IMR-90 (cell line): ENCODE measurements at regions not wholly inside any gene's neighbourhood (a gene's known extent, or its start where the extent isn't known, plus 50 kb on each side); places are given as distances from the start of the nearest gene placed in this dataset.
A peak's percentile ranks its signal among the peaks of the same experiment; 100 is the strongest.

Experiments
- ATAC-seq: fragments of 200-7000 bp; cut with Tn5 transposase; 2 replicates; pipeline ENCODE4 v1.9.1; 2020; ENCODE audit warnings: low read depth, mild to moderate bottlenecking, moderate library complexity
- BruUV-seq: library from RNA; stranded (reverse); fragments of 400-500 nt; replicated peaks from 2 replicates; lab custom pipeline; 2021; lab: Mats Ljungman, UMichigan
- CTCF ChIA-PET: fragments of 300-600 bp; formaldehyde crosslinking; extraction: SDS; loops from one replicate; lab custom pipeline; 2021; ENCODE audit warnings: antibody characterized with exemption; lab: Yijun Ruan, JAX
- POLR2A ChIA-PET: fragments of 300-600 bp; sonication (Branson Sonifier 250); formaldehyde crosslinking; loops from one replicate; lab custom pipeline; 2022; ENCODE audit warnings: antibody characterized with exemption; ENCODE audit not compliant: unreplicated experiment; lab: Charles Lee
- DNase-seq: peaks from one replicate; pipeline ENCODE4 v3.0.0; 2013
- H2AFZ ChIP-seq: replicated peaks from 2 replicates; pipeline ENCODE3; 2013; ENCODE audit warnings: low read length, mild to moderate bottlenecking; ENCODE audit not compliant: poor library complexity
- H2AK5ac ChIP-seq: 2 replicates; pipeline ENCODE4 v1.6.1; 2013; ENCODE audit warnings: low read depth, low read length, inconsistent platforms
- H2AK9ac ChIP-seq: replicated peaks from 2 replicates; pipeline ENCODE3; 2013; ENCODE audit warnings: mild to moderate bottlenecking, low read depth, low read length, moderate library complexity; ENCODE audit not compliant: poor library complexity
- H2BK120ac ChIP-seq: 2 replicates; pipeline ENCODE4 v1.6.1; 2013; ENCODE audit warnings: low read depth, low read length, inconsistent platforms
- H2BK15ac ChIP-seq: 3 replicates; pipeline ENCODE4 v1.6.1; 2013; ENCODE audit warnings: low read depth, low read length, inconsistent platforms
- H2BK20ac ChIP-seq: 2 replicates; pipeline ENCODE4 v1.6.1; 2013; ENCODE audit warnings: low read depth, mild to moderate bottlenecking, inconsistent platforms, low read length, moderate library complexity
- H2BK5ac ChIP-seq: 2 replicates; pipeline ENCODE4 v1.6.1; 2013; ENCODE audit warnings: mild to moderate bottlenecking, low read depth, low read length, inconsistent platforms; ENCODE audit not compliant: poor library complexity, severe bottlenecking
- H3K14ac ChIP-seq: replicated peaks from 2 replicates; pipeline ENCODE4 v1.6.1; 2013; ENCODE audit warnings: low read depth, low read length, inconsistent platforms
- H3K18ac ChIP-seq: 2 replicates; pipeline ENCODE4 v1.6.1; 2013; ENCODE audit warnings: low read depth, low read length, control low read depth
- H3K23ac ChIP-seq: 2 replicates; pipeline ENCODE4 v1.6.1; 2013; ENCODE audit warnings: low read depth, low read length, inconsistent platforms
- H3K27ac ChIP-seq: 2 replicates; pipeline ENCODE4 v1.5.1; 2013; ENCODE audit warnings: mild to moderate bottlenecking, control low read depth, low read length; ENCODE audit not compliant: insufficient read depth
- H3K27me3 ChIP-seq: 2 replicates; pipeline ENCODE4 v1.6.1; 2013; ENCODE audit warnings: low read length; ENCODE audit not compliant: control insufficient read depth, insufficient read depth
- H3K36me3 ChIP-seq: 2 replicates; pipeline ENCODE4 v1.6.1; 2013; ENCODE audit warnings: low read length, mixed read lengths; ENCODE audit not compliant: control insufficient read depth, insufficient read depth
- H3K4ac ChIP-seq: 2 replicates; pipeline ENCODE4 v1.6.1; 2013; ENCODE audit warnings: low read depth, low read length, inconsistent platforms
- H3K4me1 ChIP-seq: 2 replicates; pipeline ENCODE4 v1.6.1; 2013; ENCODE audit warnings: low read length, mixed read lengths; ENCODE audit not compliant: control insufficient read depth, insufficient read depth
- H3K4me2 ChIP-seq: 2 replicates; pipeline ENCODE4 v1.6.1; 2013; ENCODE audit warnings: low read depth, mild to moderate bottlenecking, control low read depth, low read length, moderate library complexity
- H3K4me3 ChIP-seq: 2 replicates; pipeline ENCODE4 v1.5.1; 2013; ENCODE audit warnings: low read depth, mild to moderate bottlenecking, control low read depth, low read length, moderate library complexity; ENCODE audit not compliant: insufficient read depth
- H3K56ac ChIP-seq: 2 replicates; pipeline ENCODE4 v1.6.1; 2013; ENCODE audit warnings: low read length, inconsistent platforms; ENCODE audit not compliant: insufficient read depth; ENCODE audit errors: extremely low read depth
- H3K79me1 ChIP-seq, 2 experiments: 2 replicates each; pipeline ENCODE4 v1.6.1; 2013; ENCODE audit warnings: low read length in 2 of 2, inconsistent platforms in 1 of 2, low read depth in 1 of 2
- H3K9ac ChIP-seq: 2 replicates; pipeline ENCODE4 v1.6.1; 2013; ENCODE audit warnings: low read depth, low read length, control low read depth
- H3K9me1 ChIP-seq: 2 replicates; pipeline ENCODE4 v1.6.1; 2013; ENCODE audit warnings: low read length, inconsistent platforms; ENCODE audit not compliant: insufficient read depth
- H3K9me3 ChIP-seq: 2 replicates; pipeline ENCODE4 v1.6.1; 2013; ENCODE audit warnings: low read length; ENCODE audit not compliant: control insufficient read depth, insufficient read depth
- H4K20me1 ChIP-seq: 2 replicates; pipeline ENCODE4 v1.6.1; 2013; ENCODE audit warnings: low read length, inconsistent platforms; ENCODE audit not compliant: insufficient read depth
- H4K5ac ChIP-seq: 2 replicates; pipeline ENCODE4 v1.6.1; 2013; ENCODE audit warnings: mild to moderate bottlenecking, low read depth, low read length, control low read depth
- H4K8ac ChIP-seq, 2 experiments: 2 replicates each; pipeline ENCODE4 v1.6.1; 2013; ENCODE audit warnings: low read depth in 2 of 2, low read length in 2 of 2, control low read depth in 1 of 2, inconsistent platforms in 1 of 2
- H4K91ac ChIP-seq: 2 replicates; pipeline ENCODE4 v1.6.1; 2013; ENCODE audit warnings: low read depth, low read length, inconsistent platforms; ENCODE audit not compliant: insufficient read depth
- CEBPB ChIP-seq: IDR thresholded peaks from 2 replicates; pipeline ENCODE4 v1.6.1; 2012; ENCODE audit warnings: low read depth, low read length, improper control_type of control experiment
- CHD1 ChIP-seq: IDR thresholded peaks from 2 replicates; pipeline ENCODE4 v1.6.1; 2012; ENCODE audit warnings: low read depth, low read length, improper control_type of control experiment
- CTCF ChIP-seq: conservative IDR thresholded peaks from 2 replicates; pipeline ENCODE4 v1.5.1; 2012; ENCODE audit warnings: mild to moderate bottlenecking, low read depth, low read length, improper control_type of control experiment
- FOS ChIP-seq: fragments of 150-350 bp; IDR thresholded peaks from 2 replicates; pipeline ENCODE4 v1.6.1; 2016; ENCODE audit warnings: low read depth, low read length
- MAZ ChIP-seq: IDR thresholded peaks from 2 replicates; pipeline ENCODE4 v1.6.1; 2012; ENCODE audit warnings: low read depth, mild to moderate bottlenecking, low read length, improper control_type of control experiment, moderate library complexity, borderline replicate concordance
- MXI1 ChIP-seq: IDR thresholded peaks from 2 replicates; pipeline ENCODE4 v1.6.1; 2012; ENCODE audit warnings: low read depth, mild to moderate bottlenecking, low read length, moderate library complexity, borderline replicate concordance
- POLR2A ChIP-seq: IDR thresholded peaks from 2 replicates; pipeline ENCODE4 v1.6.1; 2012; ENCODE audit warnings: mild to moderate bottlenecking, low read depth, low read length
- RAD21 ChIP-seq: IDR thresholded peaks from 2 replicates; pipeline ENCODE4 v1.6.1; 2012; ENCODE audit warnings: low read length, improper control_type of control experiment
- RCOR1 ChIP-seq: IDR thresholded peaks from 2 replicates; pipeline ENCODE4 v1.6.1; 2012; ENCODE audit warnings: mild to moderate bottlenecking, low read length, improper control_type of control experiment; ENCODE audit not compliant: insufficient replicate concordance
- SMC3 ChIP-seq: fragments of 150-350 bp; IDR thresholded peaks from 2 replicates; pipeline ENCODE4 v1.6.1; 2016; ENCODE audit warnings: low read depth, mild to moderate bottlenecking, antibody characterized with exemption, low read length, moderate library complexity
- USF2 ChIP-seq: fragments of 150-350 bp; IDR thresholded peaks from 2 replicates; pipeline ENCODE4 v1.6.1; 2017; ENCODE audit warnings: mild to moderate bottlenecking, antibody characterized with exemption, low read length, low read depth
- WGBS, 2 experiments: methylation state at CpG; one replicate each; pipeline versions ENCODE4 v1.1.5 to v1.1.7; 2013; ENCODE audit warnings: missing lambda C conversion rate in 2 of 2; ENCODE audit not compliant: insufficient read length in 1 of 2; ENCODE audit errors: extremely low coverage in 2 of 2; 5-methylcytosine and 5-hydroxymethylcytosine counted together
- dilution Hi-C: fragments of 300-500 bp; cut with HindIII; formaldehyde crosslinking; loops from one replicate; pipeline ENCODE4 v1.14.3; 2018; ENCODE audit warnings: low sequenced_read_pairs; ENCODE audit not compliant: unreplicated experiment
- in situ Hi-C: fragments of 300-500 bp; cut with MboI; formaldehyde crosslinking; loops from 3 replicates; pipeline ENCODE4 v1.14.3; 2019; ENCODE audit warnings: low sequenced_read_pairs, inconsistent platforms, mixed read lengths
- intact Hi-C: fragments of 100-400 bp; cut with micrococcal nuclease; formaldehyde crosslinking; loops from 2 replicates; pipeline ENCODE4 v1.10.0; 2022
- TF ChIP-seq, protein P1 (sequence below): fragments of 150-350 bp; IDR thresholded peaks from 2 replicates; pipeline ENCODE4 v1.6.1; 2016; ENCODE audit warnings: low read depth, mild to moderate bottlenecking, low read length, moderate library complexity, borderline replicate concordance

DNA sequence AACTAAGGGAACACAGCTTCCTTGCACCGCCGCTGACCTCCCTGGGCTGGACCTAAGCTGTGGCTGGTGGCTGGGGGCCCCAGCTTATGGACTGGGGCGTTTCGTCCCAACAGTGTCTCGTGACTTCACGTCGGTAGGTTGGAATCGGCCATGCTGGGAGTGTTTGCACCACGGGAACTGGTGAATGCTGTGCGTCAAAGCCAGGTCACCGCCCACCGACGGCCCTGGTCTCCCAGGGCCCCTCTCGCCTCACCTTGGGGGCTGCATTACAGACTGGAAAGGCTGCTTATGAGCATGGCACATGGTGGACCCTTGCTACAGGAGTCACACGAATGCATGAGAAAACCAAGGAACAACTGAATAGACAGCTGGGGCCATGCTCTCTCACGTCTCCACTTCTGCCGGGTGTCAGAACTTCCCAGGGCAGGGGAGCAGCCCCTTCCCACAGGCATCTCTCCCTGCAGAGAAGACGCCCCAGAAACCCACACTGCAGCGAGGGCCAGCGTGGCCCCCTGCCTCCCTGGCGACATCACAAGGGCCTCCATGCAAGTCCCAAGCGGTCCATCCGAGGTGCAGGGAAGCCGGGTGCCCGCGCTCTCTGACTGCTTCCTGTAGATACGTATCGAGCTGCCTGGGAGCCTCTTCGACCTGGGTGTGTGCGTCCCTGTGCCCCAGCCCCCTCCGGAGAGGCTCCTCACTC, 81.7 kb downstream of the SIK1 start:
- Histone ChIP-seq H3K23ac (no peak overlapping the region), H4K8ac (peak overlapping the region; percentile 22 to 75; a peak in 2 of 4 replicates), H2BK15ac (no peak overlapping the region), H3K27ac (no peak overlapping the region; the same call in 1 of the 2 replicates), H3K4ac (peak overlapping the region; percentile 47), H2AK9ac (peak overlapping the region; percentile 71), H3K9me3 (no peaks in the 10 kb centered on the region), H2BK20ac (0 out of 2 replicates have a peak overlapping the region, but pooled peaks have one; percentile 22), H2BK5ac (no peak overlapping the region), H3K79me1 (no peaks in the 10 kb centered on the region), H3K4me3 (no peak overlapping the region), H3K56ac (no peak overlapping the region), H3K9me1 (peaks cover 11% of the 10 kb centered on the region), H3K9ac (no peak overlapping the region), H3K18ac (no peak overlapping the region; the same call in 1 of the 2 replicates), H3K36me3 (no peaks in the 10 kb centered on the region), H2BK120ac (no peak overlapping the region; the same call in 1 of the 2 replicates), H3K27me3 (no peaks in the 10 kb centered on the region; the same call in 1 of the 2 replicates), H3K4me2 (no peak overlapping the region), H2AK5ac (peak overlapping the region; percentile 77), H4K5ac (no peak overlapping the region), H4K20me1 (no peaks in the 10 kb centered on the region), H4K91ac (peak overlapping the region; percentile 42; the same call in 1 of the 2 replicates), H2AFZ (peak overlapping the region; percentile 84), H3K14ac (no peak overlapping the region; the same call in 1 of the 2 replicates), H3K4me1 (peaks cover 25% of the 10 kb centered on the region)
- in situ Hi-C loops: no loop called here
- no peak for DNase-seq
- no peak for TF ChIP-seq CHD1
- no peak for TF ChIP-seq RCOR1
- TF ChIP-seq SMC3: no peak
- TF ChIP-seq MXI1: no peak
- no peak for TF ChIP-seq USF2
- TF ChIP-seq, protein P1, sequence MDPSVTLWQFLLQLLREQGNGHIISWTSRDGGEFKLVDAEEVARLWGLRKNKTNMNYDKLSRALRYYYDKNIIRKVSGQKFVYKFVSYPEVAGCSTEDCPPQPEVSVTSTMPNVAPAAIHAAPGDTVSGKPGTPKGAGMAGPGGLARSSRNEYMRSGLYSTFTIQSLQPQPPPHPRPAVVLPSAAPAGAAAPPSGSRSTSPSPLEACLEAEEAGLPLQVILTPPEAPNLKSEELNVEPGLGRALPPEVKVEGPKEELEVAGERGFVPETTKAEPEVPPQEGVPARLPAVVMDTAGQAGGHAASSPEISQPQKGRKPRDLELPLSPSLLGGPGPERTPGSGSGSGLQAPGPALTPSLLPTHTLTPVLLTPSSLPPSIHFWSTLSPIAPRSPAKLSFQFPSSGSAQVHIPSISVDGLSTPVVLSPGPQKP: no peak
- TF ChIP-seq POLR2A: no peak
- TF ChIP-seq CEBPB: no peak
- no peak for TF ChIP-seq CTCF
- no peak for TF ChIP-seq FOS
- TF ChIP-seq RAD21: no peak
- TF ChIP-seq MAZ: no peak
- dilution Hi-C loops: no loop called here
- no TSS peak for BruUV-seq
- POLR2A ChIA-PET: no interaction called here
- intact Hi-C loops: no loop called here
- CTCF ChIA-PET: no interaction called here
- ATAC-seq: no peak
- WGBS, 2 experiments: 94% methylated on average over 21 of the region's 31 CpGs; no CpG with 5 or more reads in 1 of the 2 experiments
